BLaER1 treated with 17β-estradiol and CSF1 and Interleukin-3, amounts not matched to agents 10 nM and 100 nM (cell line): ENCODE measurements at regions not wholly inside any gene's neighbourhood (a gene's known extent, or its start where the extent isn't known, plus 50 kb on each side); places are given as distances from the start of the nearest gene placed in this dataset.

ENCODE experiments used
- H3K27ac ChIP-seq, 11 experiments: shearing (Covaris generic); formaldehyde crosslinking; 2 replicates each; pipeline ENCODE4 v1.8.1; 2022
- H3K27me3 ChIP-seq, 11 experiments: shearing (Covaris generic); formaldehyde crosslinking; 2 replicates each; pipeline ENCODE4 v1.8.1; 2022
- H3K36me3 ChIP-seq, 11 experiments: shearing (Covaris generic); formaldehyde crosslinking; 2 replicates each; pipeline ENCODE4 v1.8.1; 2022
- H3K4me1 ChIP-seq, 10 experiments: shearing (Covaris generic); formaldehyde crosslinking; 2 replicates each; pipeline ENCODE4 v1.8.1; 2022
- H3K4me2 ChIP-seq, 11 experiments: shearing (Covaris generic); formaldehyde crosslinking; 2 replicates each; pipeline ENCODE4 v1.8.1; 2022
- H3K4me3 ChIP-seq, 10 experiments: shearing (Covaris generic); formaldehyde crosslinking; 2 replicates each; pipeline ENCODE4 v1.8.1; 2022
- H3K9ac ChIP-seq, 11 experiments: shearing (Covaris generic); formaldehyde crosslinking; 2 replicates each; pipeline ENCODE4 v1.8.1; 2022
- H3K9me3 ChIP-seq, 11 experiments: shearing (Covaris generic); formaldehyde crosslinking; replicated peaks in 1 of 11; 2 replicates each; pipeline ENCODE4 v1.8.1; 2022
- H4K20me1 ChIP-seq, 11 experiments: shearing (Covaris generic); formaldehyde crosslinking; 2 replicates each; pipeline ENCODE4 v1.8.1; 2022
- Cebpa-rat ChIP-seq, 11 experiments: shearing (Covaris generic); IDR thresholded peaks; 2 replicates each; pipeline ENCODE4 v1.8.1; 2022

GRCh38 chr3:64293121-64293520, 67.9 kb upstream of the PRICKLE2 start:
- no peak overlapping the region for H3K4me3 ChIP-seq
- no peaks in the 10 kb centered on the region for H3K36me3 ChIP-seq
- H3K27me3 ChIP-seq: no peaks in the 10 kb centered on the region
- no peak overlapping the region for H3K4me2 ChIP-seq
- H3K4me1 ChIP-seq: peaks cover 0 to 9% (median 0%) of the 10 kb centered on the region in 10 experiments; a peak in 3 of 20 replicates
- H3K27ac ChIP-seq: no peak overlapping the region
- H3K9me3 ChIP-seq: peaks cover 17 to 29% (median 23%) of the 10 kb centered on the region in 11 experiments
- H3K9ac ChIP-seq: no peak overlapping the region
- TF ChIP-seq Cebpa-rat (IDR thresholded peaks at IDR 0.05): no peak
- H4K20me1 ChIP-seq: no peaks in the 10 kb centered on the region

- peaks cover 5 to 20% (median 16%) of the 10 kb centered on the region in 11 experiments for H3K9me3 ChIP-seq
- H3K4me2 ChIP-seq: no peak overlapping the region
- no peak overlapping the region for H3K4me3 ChIP-seq
- H3K27ac ChIP-seq: no peak overlapping the region
- no peaks in the 10 kb centered on the region for H3K36me3 ChIP-seq
- TF ChIP-seq Cebpa-rat (IDR thresholded peaks at IDR 0.05): no peak
- H4K20me1 ChIP-seq: no peaks in the 10 kb centered on the region
- H3K4me1 ChIP-seq: peaks cover 0 to 9% (median 5%) of the 10 kb centered on the region in 10 experiments; a peak in 9 of 20 replicates
- no peak overlapping the region for H3K9ac ChIP-seq
- no peaks in the 10 kb centered on the region for H3K27me3 ChIP-seq
Measured at GRCh38 chr3:64291956-64292355, 66.7 kb upstream of the PRICKLE2 start.

GRCh38 chr3:64291345-64291744, 66.1 kb upstream of the PRICKLE2 start:
- Histone ChIP-seq H3K4me3 (no peak overlapping the region), H3K4me2 (peak overlapping the region in 3 of 11 experiments; percentile 2 to 9 (median 4); a peak in 4 of 22 replicates), H3K27ac (no peak overlapping the region), H3K4me1 (peaks cover under 1 to 14% (median 8%) of the 10 kb centered on the region in 10 experiments; a peak in 13 of 20 replicates), H4K20me1 (no peaks in the 10 kb centered on the region), H3K9ac (no peak overlapping the region), H3K27me3 (no peaks in the 10 kb centered on the region), H3K9me3 (peaks cover 0 to 13% (median 9%) of the 10 kb centered on the region in 11 experiments; a peak in 13 of 22 replicates), H3K36me3 (no peaks in the 10 kb centered on the region)
- no peak for TF ChIP-seq Cebpa-rat (IDR thresholded peaks at IDR 0.05)

DNA sequence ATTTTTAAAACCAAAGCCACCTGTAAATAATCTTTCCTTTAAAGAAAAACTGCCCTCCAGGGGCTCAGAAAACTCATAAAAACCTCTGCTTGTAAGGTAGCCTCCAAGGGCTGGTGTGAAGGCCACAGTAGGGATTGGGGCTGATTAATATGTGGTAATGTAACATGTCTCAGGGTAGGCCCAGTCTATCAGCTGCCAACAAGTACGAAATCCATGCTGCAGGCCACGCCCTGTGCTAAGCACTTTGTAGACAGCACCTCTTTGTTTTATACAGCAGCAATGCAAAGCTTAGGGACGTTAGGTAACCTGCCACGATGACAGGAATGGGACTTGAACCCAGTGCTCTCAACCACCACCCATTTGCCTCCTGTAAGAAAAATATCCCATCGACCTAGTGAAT, 65.6 kb upstream of the PRICKLE2 start:
- peak overlapping the region in 3 of 11 experiments; percentile 2 to 9 (median 4); a peak in 4 of 22 replicates for H3K4me2 ChIP-seq
- H3K9ac ChIP-seq: no peak overlapping the region
- H3K36me3 ChIP-seq: no peaks in the 10 kb centered on the region
- no peak overlapping the region for H3K4me3 ChIP-seq
- H3K27me3 ChIP-seq: no peaks in the 10 kb centered on the region
- peaks cover 6 to 19% (median 11%) of the 10 kb centered on the region in 10 experiments; a peak in 13 of 20 replicates for H3K4me1 ChIP-seq
- no peaks in the 10 kb centered on the region for H4K20me1 ChIP-seq
- H3K9me3 ChIP-seq: peaks cover 0 to 10% (median 5%) of the 10 kb centered on the region in 11 experiments; a peak in 4 of 22 replicates
- H3K27ac ChIP-seq: no peak overlapping the region
- no peak for TF ChIP-seq Cebpa-rat (IDR thresholded peaks at IDR 0.05)

DNA sequence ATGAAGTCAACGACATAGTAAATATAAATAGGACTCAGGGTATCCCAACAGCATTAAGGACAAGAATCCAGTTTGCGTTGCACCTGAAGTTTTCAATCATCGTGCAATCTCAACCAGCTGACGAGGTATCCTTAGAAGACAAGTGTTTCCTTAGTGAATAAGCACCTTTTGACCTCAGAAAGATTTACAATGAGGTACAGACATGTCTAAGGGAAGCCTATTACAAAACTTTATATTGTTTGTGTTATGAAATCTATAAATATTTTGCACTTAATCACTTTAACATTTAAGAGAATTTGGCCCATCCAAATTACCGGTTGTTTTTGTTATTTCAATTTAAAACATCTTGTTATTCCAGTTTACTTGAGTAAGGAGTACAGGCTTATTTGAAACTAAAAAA, 64.9 kb upstream of the PRICKLE2 start:
- Histone ChIP-seq H3K27ac (no peak overlapping the region), H3K36me3 (no peaks in the 10 kb centered on the region), H4K20me1 (no peaks in the 10 kb centered on the region), H3K4me1 (peaks cover 6 to 24% (median 12%) of the 10 kb centered on the region in 10 experiments; a peak in 13 of 20 replicates), H3K4me3 (no peak overlapping the region), H3K9me3 (peaks cover 0 to 14% (median 7%) of the 10 kb centered on the region in 11 experiments; a peak in 5 of 22 replicates), H3K27me3 (no peaks in the 10 kb centered on the region), H3K4me2 (no peak overlapping the region), H3K9ac (no peak overlapping the region)
- no peak for TF ChIP-seq Cebpa-rat (IDR thresholded peaks at IDR 0.05)

DNA sequence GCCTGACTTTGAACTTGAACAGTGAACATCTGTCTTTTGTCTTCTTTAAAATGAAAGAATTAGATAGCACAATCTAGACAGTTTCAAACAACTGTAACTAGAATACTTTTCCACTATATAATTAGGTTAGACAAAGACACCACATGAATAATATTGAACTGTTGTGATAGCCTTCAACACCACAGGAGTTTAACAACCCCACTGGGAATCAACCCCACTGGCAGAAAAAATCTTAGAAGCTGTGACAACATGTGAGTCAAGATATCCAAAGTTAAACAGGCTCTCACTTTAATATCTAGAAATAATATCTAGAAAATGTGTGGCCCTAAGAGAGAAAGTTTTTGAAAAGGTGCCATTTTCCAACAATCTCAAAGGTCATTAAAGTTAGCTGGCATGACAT, 64.4 kb upstream of the PRICKLE2 start:
- no peaks in the 10 kb centered on the region for H4K20me1 ChIP-seq
- no peak overlapping the region for H3K9ac ChIP-seq
- no peak overlapping the region for H3K27ac ChIP-seq
- H3K4me1 ChIP-seq: peaks cover 6 to 24% (median 12%) of the 10 kb centered on the region in 10 experiments; a peak in 13 of 20 replicates
- no peak for TF ChIP-seq Cebpa-rat (IDR thresholded peaks at IDR 0.05)
- no peak overlapping the region for H3K4me3 ChIP-seq
- no peaks in the 10 kb centered on the region for H3K36me3 ChIP-seq
- no peak overlapping the region for H3K4me2 ChIP-seq
- peaks cover 0 to 19% (median 9%) of the 10 kb centered on the region in 11 experiments; a peak in 11 of 22 replicates for H3K9me3 ChIP-seq
- H3K27me3 ChIP-seq: no peaks in the 10 kb centered on the region

DNA sequence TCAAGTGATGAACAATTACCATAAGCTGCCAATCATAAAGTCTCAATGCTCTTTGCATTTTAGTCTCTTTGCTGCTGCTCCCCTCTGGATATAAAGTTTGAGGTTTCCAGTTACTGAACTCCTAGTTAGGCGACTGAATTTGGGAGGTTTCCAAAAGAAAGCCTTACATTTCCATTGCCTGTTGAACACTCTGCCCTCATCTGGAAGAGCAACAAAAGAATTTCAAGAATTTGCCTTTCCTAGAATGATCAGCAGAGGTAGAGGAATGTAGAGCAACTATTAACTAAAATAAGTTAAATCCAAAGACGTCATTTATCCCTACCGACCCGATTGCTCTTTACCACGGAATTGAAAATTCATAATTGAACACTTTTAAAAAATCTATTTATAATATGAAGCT, 53.4 kb upstream of the PRICKLE2 start:
- H3K27me3 ChIP-seq: no peaks in the 10 kb centered on the region
- no peak for TF ChIP-seq Cebpa-rat (IDR thresholded peaks at IDR 0.05)
- no peaks in the 10 kb centered on the region for H3K36me3 ChIP-seq
- H3K4me1 ChIP-seq: no peaks in the 10 kb centered on the region
- no peak overlapping the region for H3K4me2 ChIP-seq
- H3K27ac ChIP-seq: no peak overlapping the region
- H3K9ac ChIP-seq: no peak overlapping the region
- no peaks in the 10 kb centered on the region for H4K20me1 ChIP-seq
- H3K9me3 ChIP-seq: peaks cover 0 to 12% (median 5%) of the 10 kb centered on the region in 11 experiments; a peak in 12 of 22 replicates
- H3K4me3 ChIP-seq: no peak overlapping the region

DNA sequence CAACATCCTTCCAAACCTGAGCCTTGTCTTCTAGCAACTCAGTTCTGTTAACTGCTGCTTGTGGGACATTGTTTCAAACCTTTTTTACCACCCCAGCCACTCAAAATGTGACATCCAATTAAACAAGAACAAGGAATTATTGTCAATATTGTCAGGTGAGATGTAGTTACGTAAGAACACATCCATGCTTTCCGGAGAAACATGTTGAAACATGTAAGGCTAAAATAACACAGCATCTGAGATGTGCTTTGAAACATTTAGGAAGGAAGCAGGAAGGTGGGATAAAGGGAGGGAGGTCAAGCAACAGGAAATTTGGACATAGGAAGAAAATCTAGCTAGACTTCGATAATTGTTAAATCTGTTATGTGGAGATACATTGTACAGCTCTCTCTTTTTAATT, 50.9 kb upstream of the PRICKLE2 start:
- H3K27me3 ChIP-seq: no peaks in the 10 kb centered on the region
- H3K36me3 ChIP-seq: no peaks in the 10 kb centered on the region
- no peaks in the 10 kb centered on the region for H4K20me1 ChIP-seq
- H3K4me1 ChIP-seq: no peaks in the 10 kb centered on the region
- no peak overlapping the region for H3K9ac ChIP-seq
- peaks cover 0 to 5% (median 2%) of the 10 kb centered on the region in 11 experiments; a peak in 8 of 22 replicates for H3K9me3 ChIP-seq
- H3K4me2 ChIP-seq: no peak overlapping the region
- TF ChIP-seq Cebpa-rat (IDR thresholded peaks at IDR 0.05): no peak
- H3K27ac ChIP-seq: no peak overlapping the region
- no peak overlapping the region for H3K4me3 ChIP-seq
